Stimulated activated CD8-positive, alpha-beta memory T cell treated with anti-CD3 and anti-CD28 coated beads, Interleukin-15, amount 100 ng/mL, for 4 hours (primary cell): ENCODE measurements at regions not wholly inside any gene's neighbourhood (a gene's known extent, or its start where the extent isn't known, plus 50 kb on each side); places are given as distances from the start of the nearest gene placed in this dataset.
"Not testable (repeated sequence)": the region's sequence is repeated elsewhere in the genome, so short reads cannot be mapped to it uniquely, and the experiment has no call there.

Source experiments
- DNase-seq, 2 donors: peaks; one replicate each; pipeline ENCODE4 v3.0.0-alpha.2; 2020; ENCODE audit warnings: low read depth in 2 of 2

DNA sequence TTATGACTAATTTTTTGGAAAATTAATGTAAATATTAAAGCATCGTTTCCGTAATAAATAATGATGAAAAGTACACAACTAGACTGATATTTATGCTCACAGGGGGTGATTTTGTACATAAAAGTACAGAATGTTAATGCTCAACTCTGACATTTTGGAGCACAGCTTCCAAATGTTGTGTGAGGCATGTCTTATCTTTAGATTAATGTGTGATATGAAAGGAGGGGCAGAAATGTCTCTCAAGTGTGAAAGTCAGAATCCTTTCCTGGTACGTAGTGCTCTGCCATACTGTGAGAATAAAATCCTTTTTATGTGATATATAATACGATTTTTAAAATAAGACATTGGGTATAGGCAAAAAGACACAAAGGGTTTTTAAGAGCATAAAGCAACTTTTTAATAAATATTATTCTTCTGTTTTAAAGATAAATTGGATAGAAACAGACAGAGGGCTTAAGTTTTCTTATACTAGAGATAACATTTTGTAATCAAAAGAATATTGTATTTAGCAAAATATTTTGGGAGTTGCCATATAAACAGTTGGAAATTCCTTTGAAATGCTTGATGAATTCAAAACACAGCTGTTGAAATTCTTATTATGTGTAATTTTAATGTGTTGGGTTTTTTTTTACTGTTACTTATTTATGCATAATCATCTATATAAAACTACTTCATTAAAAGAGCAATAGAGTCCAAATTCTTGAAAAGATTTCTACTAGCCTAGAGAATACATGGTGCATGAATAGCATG, 389.7 kb downstream of the RAP2B start:
- DNase-seq, result no peak

DNA sequence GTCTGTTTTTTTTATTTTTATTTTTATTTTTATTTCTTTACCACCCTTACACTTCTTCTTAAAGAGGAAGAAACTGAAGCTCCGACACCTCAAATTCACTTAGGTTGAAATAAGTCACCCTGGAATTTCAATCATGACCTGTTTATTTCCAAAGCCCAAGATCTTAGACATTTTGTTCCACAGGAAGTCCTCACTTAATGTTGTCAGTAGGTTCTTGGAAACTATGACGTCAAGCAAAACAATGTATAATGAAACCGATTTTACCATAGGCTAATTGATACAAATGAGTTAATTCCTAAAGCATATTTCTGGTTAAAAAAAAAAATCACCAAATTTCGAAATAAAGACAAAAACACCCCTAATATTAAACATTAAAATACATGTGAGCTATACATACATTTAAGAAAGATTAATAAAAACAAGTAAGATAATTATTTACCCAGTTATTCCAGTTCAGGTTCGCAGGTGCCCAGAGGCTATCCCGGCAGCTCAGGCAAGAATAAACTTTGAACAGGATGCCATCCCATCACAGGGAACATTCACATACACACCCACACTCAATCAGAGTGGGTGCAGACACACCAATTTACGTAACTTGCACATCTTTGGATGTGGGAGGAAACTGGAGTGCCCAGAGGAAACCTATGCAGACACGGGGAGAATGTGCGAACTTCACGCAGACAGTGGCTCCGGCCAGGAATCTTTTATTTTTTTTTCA, 391.0 kb downstream of the RAP2B start:
- DNase-seq, result no peak

DNA sequence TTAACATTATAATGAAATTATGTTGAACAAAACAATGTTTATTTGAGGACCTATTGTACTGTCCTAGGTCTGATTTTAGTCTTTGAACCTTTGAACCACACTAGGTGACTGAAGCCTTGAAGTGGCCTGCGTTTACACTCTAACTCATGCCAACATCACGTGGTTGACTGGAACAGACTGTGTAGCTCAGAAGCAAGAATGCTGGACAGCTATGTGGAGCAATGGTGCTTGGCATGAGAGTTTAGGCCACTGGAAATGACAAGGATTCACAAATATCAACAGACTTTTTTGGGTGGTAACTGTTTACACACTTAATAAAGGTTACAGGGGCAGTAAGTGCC, 391.5 kb downstream of the RAP2B start:
- DNase-seq, result no peak

DNA sequence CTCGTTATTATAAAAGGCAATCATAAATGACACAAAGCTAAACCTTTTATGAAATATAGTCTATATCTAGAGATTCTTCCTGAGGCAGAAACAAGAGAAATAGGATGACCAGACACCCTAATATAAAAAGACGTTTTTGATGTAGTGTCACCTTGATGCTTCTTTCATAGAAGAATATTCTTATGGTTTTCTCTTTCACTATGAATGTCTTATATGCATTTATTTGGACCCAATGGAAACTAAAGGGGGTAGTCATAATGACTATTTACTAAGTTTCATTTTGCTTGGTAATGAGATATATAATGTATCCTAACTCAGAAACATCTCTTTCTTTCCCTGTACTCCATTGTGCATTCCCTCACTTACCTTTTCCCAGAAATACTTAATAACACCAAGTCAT, 393.9 kb downstream of the RAP2B start:
- no peak for DNase-seq

DNA sequence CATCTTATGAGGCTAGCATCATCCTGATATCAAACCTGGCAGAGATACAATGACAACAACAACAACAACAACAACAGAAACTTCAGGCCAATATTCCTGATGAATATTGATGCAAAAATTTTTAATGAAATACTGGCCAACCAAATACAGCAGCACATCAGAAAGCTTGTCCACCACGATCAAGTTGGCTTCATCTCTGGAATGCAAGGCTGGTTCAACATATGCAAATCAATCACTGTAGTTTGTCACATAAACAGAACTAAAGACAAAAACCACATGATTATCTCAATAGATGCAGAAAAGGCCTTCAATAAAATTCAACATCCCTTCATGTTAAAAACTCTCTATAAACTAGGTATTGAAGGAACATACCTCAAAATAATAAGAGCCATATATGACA, 397.3 kb downstream of the RAP2B start:
- not testable (repeated sequence) for DNase-seq

DNA sequence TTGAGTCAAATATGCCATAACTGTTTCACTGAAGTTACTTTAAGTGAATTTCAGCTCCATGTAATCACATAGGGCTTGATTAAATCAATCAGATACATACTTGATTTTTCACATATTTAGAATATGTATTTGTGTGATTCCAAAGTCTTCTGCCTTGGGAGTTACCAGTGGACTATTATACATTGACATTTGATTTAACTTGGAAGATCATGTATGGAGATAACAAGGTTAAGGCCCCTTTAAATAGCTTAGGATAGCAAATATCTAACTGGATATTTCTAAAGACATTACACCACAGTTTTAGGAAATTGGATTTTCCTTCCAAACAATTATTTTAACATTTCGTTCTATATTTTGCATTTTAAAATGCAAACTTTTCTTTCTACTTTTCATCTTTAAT, 405.0 kb downstream of the RAP2B start:
- no peak for DNase-seq

DNA sequence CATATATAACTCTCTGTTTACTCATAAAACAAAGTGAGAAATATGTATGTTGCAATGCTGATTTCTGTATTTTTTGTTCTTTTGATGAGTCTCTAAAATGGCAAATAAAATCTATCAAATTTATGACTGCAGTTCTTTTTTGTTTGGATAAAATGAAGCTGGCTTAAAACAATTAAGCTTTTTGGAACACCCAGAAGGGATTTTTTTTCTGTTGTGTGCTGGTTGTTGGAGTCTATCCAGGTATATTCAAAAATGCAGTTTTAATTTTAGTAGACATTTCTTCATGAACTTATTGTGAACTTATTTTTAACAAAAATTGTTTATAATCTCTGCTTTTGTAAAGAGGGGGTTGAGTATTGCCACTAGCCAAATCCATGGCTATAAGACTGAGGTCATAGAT, 405.5 kb downstream of the RAP2B start:
- DNase-seq, result no peak

DNA sequence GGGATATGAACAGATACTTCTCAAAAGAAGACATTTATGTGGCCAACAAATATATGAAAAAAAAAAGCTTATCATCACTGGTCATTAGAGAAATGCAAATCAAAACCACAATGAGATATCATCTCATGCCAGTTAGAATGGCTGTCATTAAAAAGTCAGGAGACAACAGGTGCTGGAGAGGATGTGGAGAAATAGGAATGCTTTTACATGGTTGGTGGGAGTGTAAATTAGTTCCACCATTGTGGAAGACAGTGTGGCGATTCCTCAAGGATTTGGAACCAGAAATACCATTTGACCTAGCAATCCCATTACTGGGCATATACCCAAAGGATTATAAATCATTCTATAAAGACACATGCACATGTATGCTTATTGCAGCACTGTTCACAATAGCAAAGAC, 408.5 kb downstream of the RAP2B start:
- DNase-seq, result not testable (repeated sequence)

DNA sequence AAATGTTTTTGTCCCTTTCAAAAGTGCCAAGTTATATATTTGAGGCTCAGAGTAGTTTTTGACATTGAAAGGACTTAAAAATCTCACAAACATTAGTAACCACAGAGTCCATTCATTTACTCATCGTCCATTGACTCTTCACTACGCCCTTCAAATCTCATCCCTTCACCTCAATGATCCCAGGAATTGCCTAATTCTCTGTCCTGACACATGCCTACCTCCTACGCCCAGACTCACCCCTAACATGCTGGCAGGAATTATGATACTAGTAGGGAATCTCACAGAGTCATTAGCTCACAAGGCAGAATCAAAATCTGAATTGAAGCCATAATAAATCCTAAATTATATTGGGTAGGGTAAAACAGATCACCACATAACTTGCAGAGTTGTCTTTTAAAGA, 410.1 kb downstream of the RAP2B start:
- DNase-seq, result no peak

DNA sequence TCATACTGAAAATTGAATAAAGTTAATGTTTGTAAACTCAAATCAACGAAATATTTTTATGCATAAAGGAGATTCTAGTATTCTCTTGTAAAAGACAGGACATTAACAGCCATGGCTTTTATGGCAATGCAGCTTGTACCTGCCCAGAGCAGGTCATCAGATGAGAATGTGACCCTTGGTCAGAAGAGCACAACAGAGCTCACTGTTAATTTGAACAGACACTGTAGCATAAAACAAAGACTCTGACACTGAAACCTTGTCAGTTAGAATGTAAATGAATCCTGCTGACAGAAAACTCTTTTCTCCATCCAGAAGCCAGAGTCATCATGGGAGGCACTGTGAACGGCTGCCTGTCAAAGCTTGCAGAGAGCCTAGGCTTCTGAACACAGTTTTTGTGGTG, 410.6 kb downstream of the RAP2B start:
- DNase-seq, result no peak

DNA sequence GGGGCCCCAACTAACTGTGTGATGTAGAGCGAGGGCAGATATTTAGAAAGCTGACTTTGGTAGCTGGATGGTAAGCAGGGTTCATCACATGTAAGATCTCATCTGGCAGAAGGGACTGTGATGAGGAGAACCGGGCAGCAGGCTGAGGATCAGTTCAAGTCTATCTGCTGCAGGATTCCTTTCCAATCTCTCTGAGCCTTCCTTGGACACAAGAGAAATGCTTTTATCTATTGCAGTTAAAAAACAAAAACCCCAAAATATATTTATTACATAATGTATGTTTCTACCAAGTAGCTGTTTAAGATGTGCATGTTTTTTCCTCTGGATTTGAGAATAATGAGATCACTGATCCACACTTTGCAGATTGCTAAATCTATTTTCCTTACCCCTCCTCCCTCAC, 411.5 kb downstream of the RAP2B start:
- no peak for DNase-seq

DNA sequence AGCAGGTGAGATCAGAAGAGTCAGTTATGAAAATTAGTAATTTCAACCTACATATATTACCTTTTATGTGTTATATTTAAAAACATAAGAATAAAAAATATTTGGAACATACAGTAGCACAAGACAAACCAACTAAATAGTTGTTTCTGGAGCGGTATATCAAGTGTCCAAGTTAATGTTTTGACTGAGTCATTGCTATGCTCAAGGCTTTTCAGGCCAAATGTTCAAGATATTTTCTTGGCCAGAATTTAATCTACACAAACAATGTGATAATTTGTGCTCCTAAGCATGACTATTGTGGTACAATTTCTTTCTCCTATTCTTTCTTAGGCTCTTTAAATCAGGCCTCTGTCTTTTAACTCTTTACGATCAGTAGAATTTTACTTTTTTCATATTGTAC, 412.4 kb downstream of the RAP2B start:
- DNase-seq, result no peak

DNA sequence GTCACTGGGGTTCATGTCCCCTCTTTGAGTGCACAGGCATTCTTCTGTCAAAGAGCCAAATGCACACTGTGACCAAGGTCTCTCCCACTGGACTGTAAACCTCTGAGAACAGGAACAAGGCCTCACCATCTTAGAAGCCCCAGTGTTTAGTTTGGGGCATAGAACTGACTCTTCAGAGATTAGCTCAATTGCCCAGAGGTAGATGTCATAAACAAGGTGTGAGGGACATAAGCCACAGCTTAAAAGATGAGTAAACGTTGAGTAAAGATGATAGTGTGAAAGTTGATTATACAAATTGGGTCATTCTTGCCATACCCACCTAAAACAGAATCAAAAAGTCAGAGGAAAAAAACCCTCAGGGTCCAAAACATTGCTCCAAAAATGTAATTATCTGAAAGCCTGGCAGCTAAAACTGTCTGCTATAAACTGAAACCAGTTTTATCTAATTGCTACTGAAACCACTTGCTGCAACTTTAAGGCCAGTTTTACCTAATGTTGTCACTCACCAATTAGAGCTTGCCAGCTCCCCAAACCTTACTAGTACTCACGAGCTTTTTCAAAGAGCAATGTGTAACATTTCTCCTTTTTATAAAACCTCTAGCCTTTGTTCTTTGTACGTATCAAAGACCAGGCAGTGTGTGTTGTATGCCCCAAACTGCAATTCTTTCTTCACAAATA, 415.2 kb downstream of the RAP2B start:
- no peak for DNase-seq

DNA sequence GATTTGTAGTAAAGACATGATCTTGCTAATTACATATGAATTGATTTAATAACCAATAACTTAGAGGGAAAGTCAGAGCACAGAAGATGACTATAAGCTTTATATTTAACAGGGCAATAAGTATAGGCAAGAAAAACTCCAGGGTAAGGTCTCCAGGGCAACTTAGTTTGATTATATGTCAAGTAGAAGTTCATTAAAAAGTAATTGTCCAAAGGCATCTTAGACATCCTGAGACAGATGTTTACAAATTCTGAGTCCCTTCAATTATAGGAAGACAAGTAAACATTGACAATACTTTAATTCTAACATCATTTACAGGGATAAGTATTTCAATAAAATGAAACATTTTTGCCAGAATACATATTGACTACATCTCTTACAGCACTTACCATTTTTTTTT, 416.0 kb downstream of the RAP2B start:
- no peak for DNase-seq

DNA sequence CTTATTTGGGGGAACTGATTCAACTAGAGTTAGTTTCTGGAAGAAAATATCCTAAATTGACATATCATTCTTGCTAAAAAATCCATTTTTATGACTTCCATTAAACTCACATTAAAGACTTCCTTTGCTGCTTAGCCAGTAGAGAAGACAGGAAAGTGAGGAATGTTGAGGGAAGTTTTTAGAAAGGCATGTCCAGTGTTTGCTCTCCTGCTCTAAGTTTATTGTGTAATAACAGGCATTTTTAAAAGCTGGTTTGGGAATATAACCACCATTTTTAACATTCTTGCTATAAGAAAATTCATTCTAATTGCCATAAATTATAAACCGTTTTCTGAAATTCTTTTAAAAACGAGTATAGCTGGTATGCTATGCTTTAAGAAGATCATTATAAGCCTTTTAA, 428.0 kb downstream of the RAP2B start:
- DNase-seq, result no peak

DNA sequence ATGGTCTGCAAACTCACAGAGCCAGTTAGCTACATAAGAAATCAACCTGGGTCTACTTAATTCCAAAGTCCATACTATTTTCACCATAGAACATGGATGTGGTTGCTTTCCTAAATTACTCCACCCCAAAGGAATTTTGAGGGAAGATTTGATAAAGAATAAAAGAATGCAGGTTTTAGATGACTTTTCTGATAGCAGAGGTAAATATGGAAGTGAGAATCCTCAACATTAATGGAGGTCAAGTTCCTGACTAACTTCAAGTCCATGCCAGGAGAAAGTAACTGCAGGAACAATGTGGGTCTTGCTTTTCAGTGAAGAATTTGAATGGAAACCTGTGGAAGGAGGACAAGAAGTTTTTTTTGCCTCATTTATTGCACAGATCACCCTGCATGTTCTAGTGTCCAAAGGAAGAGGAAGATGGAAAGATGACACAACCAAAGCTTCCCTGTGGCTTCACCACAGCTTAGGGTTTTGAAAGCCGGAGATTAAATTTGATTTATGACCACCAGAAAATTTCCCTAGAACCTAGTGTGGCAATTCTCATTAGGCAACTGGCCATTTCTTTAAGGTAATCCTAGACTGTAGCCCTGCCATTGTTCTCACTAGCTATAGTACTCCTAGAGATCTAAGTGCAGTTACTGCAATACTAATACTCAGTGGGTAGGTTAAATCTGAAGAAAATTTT, 429.7 kb downstream of the RAP2B start:
- no peak for DNase-seq

DNA sequence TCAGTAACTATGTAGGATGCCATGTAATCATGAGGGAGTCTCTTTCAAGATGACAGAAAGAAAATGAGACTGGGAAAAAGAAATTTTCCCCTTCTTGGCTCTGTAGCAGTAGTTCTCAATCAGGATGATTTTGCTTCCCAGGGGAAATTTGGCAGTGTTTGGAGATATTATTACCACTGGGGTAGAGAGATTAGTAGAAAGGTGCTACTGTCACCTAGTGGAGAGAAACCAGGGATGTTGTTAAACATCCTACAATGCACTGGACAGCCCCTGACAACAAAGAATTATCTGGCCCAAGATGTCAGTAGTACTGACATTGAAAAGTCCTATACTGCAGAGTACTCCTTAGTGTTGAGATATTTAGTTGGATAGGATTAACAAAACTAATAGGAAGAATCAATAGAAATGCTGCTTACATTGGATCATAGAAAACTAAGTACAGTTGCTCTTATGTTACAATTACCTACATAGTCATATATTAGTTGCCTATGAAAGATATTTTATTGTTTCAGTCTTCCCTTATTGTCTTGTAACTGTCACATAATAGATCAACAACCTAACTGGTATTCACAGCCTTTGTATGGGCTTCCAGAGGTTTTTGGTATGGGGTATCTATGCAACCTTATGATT, 433.3 kb downstream of the RAP2B start:
- no peak for DNase-seq

DNA sequence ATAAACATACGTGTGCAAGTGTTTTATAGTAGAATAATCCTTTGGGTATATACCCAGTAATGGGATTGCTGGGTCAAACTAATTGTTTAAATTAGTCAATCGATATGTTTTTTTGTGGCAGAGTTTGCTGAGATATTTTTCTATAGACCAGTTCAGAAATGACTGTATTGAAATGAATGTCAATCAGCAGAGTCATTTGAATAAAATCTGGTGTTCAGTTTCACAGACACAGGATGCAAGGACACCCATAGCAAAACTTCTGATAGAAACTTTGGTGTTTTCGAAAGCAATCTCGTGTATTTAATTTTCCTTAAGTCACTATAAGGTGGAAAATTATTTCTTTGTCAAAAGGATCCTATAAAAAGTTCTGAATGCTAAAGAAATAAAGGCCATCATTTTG, 434.4 kb downstream of the RAP2B start:
- no peak for DNase-seq

DNA sequence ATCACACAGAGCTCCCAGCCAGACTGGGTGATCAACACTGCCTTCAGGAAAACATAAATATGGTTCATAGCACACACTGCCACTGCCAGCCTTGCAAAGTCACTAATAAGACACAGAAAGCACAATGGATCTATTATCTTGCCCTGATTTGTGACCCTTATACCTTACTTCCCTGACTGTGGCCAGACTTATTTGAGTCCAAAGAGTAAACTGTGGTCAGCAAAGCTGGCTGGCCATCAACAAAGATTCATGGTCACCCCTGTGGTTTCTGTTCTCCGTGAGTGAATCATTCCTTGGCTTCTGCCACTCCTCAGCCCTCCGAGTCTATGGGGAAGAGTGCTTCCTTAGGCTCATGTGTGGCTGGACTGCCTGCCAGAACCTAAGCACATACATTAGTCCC, 437.7 kb downstream of the RAP2B start:
- no peak for DNase-seq

DNA sequence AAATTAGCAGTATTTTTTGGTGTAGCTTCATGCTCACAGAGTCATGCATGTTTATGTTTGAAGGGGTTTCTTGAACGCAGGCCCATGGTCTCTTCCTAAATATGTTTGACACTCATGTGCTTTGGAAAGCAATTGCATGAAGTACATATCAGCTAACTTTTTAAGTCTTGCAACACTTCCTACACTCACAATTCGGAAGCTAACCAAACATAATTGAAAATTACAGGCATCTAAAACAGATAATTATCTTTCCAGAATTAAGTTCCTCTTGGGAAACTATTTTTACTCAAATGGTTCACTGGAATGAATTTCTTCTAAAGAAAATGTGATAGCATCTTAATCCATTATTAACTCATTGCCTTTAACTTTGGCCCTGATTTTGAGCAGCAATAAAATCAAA, 438.9 kb downstream of the RAP2B start:
- DNase-seq, result no peak

DNA sequence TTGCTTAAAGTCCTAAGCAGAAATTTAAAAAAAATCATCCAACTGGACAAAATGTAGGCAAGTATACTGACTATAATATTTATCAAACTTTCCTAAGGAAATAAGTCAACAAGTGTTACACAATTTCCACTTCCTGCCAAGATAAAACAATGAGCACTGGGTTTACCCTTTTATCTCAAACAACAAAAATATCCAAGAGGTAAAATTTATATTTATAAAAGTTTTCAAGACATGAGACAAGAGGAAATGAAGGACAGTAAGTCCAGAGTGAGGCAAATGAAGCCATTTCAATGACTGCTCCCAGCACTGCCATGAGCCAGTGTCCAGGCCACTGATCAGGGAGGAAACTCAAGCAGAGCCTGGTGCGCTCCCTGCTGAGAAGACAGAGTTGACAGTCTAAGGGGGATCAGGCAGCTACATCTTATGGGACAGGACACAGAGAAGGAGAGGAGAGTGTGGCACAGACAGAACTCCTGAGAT, 439.4 kb downstream of the RAP2B start:
- DNase-seq, result no peak

DNA sequence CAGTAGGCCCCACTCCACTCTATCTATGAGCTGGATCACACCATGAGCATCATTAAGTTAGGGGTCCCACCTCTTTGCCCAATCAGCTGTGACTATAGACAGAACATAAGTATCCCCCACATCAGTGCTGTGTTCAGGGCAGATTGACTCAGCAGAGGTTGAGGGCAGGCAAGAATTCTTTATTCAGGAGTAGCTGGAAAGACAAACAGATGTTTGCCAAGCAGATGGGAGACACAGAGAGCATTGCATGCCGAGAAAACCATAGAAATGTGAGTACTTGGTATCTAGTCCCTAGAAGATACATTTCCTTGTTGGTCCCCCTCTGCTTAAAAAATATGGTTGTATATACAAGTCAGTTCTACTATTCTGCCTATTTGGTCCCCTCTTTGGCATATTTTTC, 440.8 kb downstream of the RAP2B start:
- DNase-seq, result no peak
